K562 (cell line): ENCODE measurements at regions not wholly inside any gene's neighbourhood (a gene's known extent, or its start where the extent isn't known, plus 50 kb on each side); places are given as distances from the start of the nearest gene placed in this dataset.

ENCODE experiments used
- ATAC-seq: fragments of 200-7000 bp; cut with Tn5 transposase; 3 replicates; pipeline ENCODE4 v1.9.1; 2020; ENCODE audit warnings: moderate library complexity
- BruUV-seq: library from RNA; stranded (reverse); fragments of 400-500 nt; replicated peaks from 2 replicates; lab custom pipeline; 2021; lab: Mats Ljungman, UMichigan
- CTCF ChIA-PET: fragments of 300-600 bp; formaldehyde crosslinking; extraction: SDS; loops from one replicate; lab custom pipeline; 2021; ENCODE audit warnings: low intra/inter-chr PET ratio; lab: Yijun Ruan, JAX
- POLR2A ChIA-PET: fragments of 300-600, 350-650 bp; sonication (Branson Sonifier 250); formaldehyde crosslinking; extraction: SDS; loops from one replicate; lab custom pipeline; 2021; ENCODE audit warnings: antibody characterized with exemption, inconsistent platforms; lab: Yijun Ruan, JAX
- DNase-seq, 4 experiments: peaks; one replicate each; pipeline versions ENCODE4 v3.0.0 to v3.0.0-alpha.2; 2011 to 2018; ENCODE audit warnings: low spot score in 3 of 4, mixed read lengths in 3 of 4; ENCODE audit errors: extremely low read depth in 1 of 4
- FAIRE-seq: peaks from 2 replicates; lab custom pipeline; 2011; peaks lifted over from hg19 to GRCh38; lab: Jason Lieb, UNC
- H2AFZ ChIP-seq: 2 replicates; pipeline ENCODE4 v1.6.0; 2011; ENCODE audit warnings: low read depth, low read length, control low read depth, inconsistent platforms
- H3K27ac ChIP-seq: fragments of 200-600 bp; 3 replicates; pipeline ENCODE4 v1.8.0; 2011; ENCODE audit warnings: low read depth, mild to moderate bottlenecking, control low read depth, inconsistent platforms, low read length, moderate library complexity, mixed read lengths; ENCODE audit errors: extremely low read depth
- H3K27me3 ChIP-seq, 2 experiments: fragments of 300-600 bp in 1 of 2; 2 replicates in 1 of 2; 3 replicates in 1 of 2; pipeline versions ENCODE4 v1.6.0 to v1.8.0; 2011; ENCODE audit warnings: inconsistent platforms in 2 of 2, low read length in 2 of 2, mild to moderate bottlenecking in 1 of 2, mixed read lengths in 1 of 2, moderate library complexity in 1 of 2; ENCODE audit not compliant: control insufficient read depth in 2 of 2, insufficient read depth in 2 of 2
- H3K36me3 ChIP-seq: fragments of 300-600 bp; 3 replicates; pipeline ENCODE4 v1.8.0; 2011; ENCODE audit warnings: mild to moderate bottlenecking, low read length, inconsistent platforms; ENCODE audit not compliant: control insufficient read depth, insufficient read depth
- H3K4me1 ChIP-seq, 2 experiments: fragments of 200-600 bp in 1 of 2; replicated peaks in 1 of 2; 2 replicates in 1 of 2; 3 replicates in 1 of 2; pipeline versions ENCODE4 v1.5.1 to v1.8.0; 2011; ENCODE audit warnings: inconsistent platforms in 2 of 2, low read length in 2 of 2, mild to moderate bottlenecking in 1 of 2, mixed read lengths in 1 of 2, moderate library complexity in 1 of 2; ENCODE audit not compliant: control insufficient read depth in 2 of 2, insufficient read depth in 2 of 2
- H3K4me2 ChIP-seq: 2 replicates; pipeline ENCODE4 v1.6.1; 2011; ENCODE audit warnings: low read length, control low read depth, inconsistent platforms, mixed read lengths; ENCODE audit not compliant: insufficient read depth
- H3K4me3 ChIP-seq: fragments of 200-600 bp; sonication (generic), shearing (Covaris generic); 2 replicates; pipeline ENCODE4 v1.5.1; 2016; ENCODE audit warnings: control low read depth, inconsistent platforms
- H3K79me2 ChIP-seq: fragments of 200-600 bp; 3 replicates; pipeline ENCODE4 v1.8.0; 2011; ENCODE audit warnings: low read length, inconsistent platforms; ENCODE audit not compliant: control insufficient read depth, insufficient read depth
- H3K9ac ChIP-seq, 2 experiments: 2 replicates each; pipeline versions ENCODE4 v1.6.0 to v1.6.1; 2011; ENCODE audit warnings: low read depth in 2 of 2, low read length in 2 of 2, control low read depth in 1 of 2, inconsistent platforms in 1 of 2, mild to moderate bottlenecking in 1 of 2, mixed read lengths in 1 of 2; ENCODE audit not compliant: insufficient read depth in 1 of 2
- H3K9me1 ChIP-seq: one replicate; pipeline ENCODE4 v1.6.0; 2011; ENCODE audit warnings: inconsistent platforms, mild to moderate bottlenecking, low read length, moderate library complexity; ENCODE audit not compliant: control insufficient read depth, insufficient read depth
- H3K9me3 ChIP-seq: replicated peaks from 2 replicates; pipeline ENCODE4 v1.5.1; 2011; ENCODE audit warnings: low read depth, low read length, inconsistent platforms; ENCODE audit not compliant: control insufficient read depth, insufficient read depth
- H4K20me1 ChIP-seq: replicated peaks from 2 replicates; pipeline ENCODE4 v1.6.1; 2011; ENCODE audit warnings: low read length, inconsistent platforms, mixed read lengths; ENCODE audit not compliant: control insufficient read depth, insufficient read depth
- EZH2 ChIP-seq: IDR thresholded peaks from 2 replicates; pipeline ENCODE4 v1.6.1; 2012; ENCODE audit warnings: low read depth, mild to moderate bottlenecking, inconsistent platforms, low read length, borderline replicate concordance
- GATA2 ChIP-seq: sonication (generic); formaldehyde crosslinking; IDR thresholded peaks from 2 replicates; pipeline ENCODE4 v1.4.0; 2020; ENCODE audit warnings: mild to moderate bottlenecking, missing genetic modification reagents
- HOXB6 ChIP-seq: fragments of 250-450 bp; sonication (Bioruptor Pico); IDR thresholded peaks from 2 replicates; pipeline ENCODE4 v1.5.1; 2022; ENCODE audit warnings: mild to moderate bottlenecking, borderline replicate concordance
- NR2C2 ChIP-seq, 2 experiments: fragments of 200-800 bp in 1 of 2; sonication (Bioruptor generic) in 1 of 2; sonication (generic) in 1 of 2; formaldehyde crosslinking in 1 of 2; IDR thresholded peaks; 2 replicates each; pipeline versions ENCODE4 v1.6.1 to v1.8.0; 2016 to 2022; ENCODE audit warnings: mild to moderate bottlenecking in 1 of 2, missing compliant biosample characterization in 1 of 2, missing genetic modification characterization in 1 of 2, missing genetic modification reagents in 1 of 2
- NR4A1 ChIP-seq, 2 experiments: fragments of 250-450 bp in 1 of 2; fragments of 450-650 bp in 1 of 2; sonication (Bioruptor Pico) in 1 of 2; IDR thresholded peaks; 2 replicates each; pipeline versions ENCODE4 v1.4.0 to v1.6.1; 2016 to 2020; ENCODE audit warnings: mild to moderate bottlenecking in 2 of 2, missing compliant biosample characterization in 1 of 2, missing genetic modification characterization in 1 of 2, moderate library complexity in 1 of 2
- RCOR1 ChIP-seq, 2 experiments: IDR thresholded peaks; 2 replicates each; pipeline ENCODE4 v1.6.1; 2012; ENCODE audit warnings: low read depth in 2 of 2, low read length in 2 of 2, borderline replicate concordance in 1 of 2, improper control_type of control experiment in 1 of 2
- SRF ChIP-seq, 2 experiments: fragments of 250-450, 450-650 bp in 1 of 2; sonication (Bioruptor Pico) in 1 of 2; sonication (generic) in 1 of 2; formaldehyde crosslinking; IDR thresholded peaks; 2 replicates each; pipeline versions ENCODE4 v1.5.0 to v1.5.1; 2020 to 2022; ENCODE audit warnings: mild to moderate bottlenecking in 1 of 2, missing genetic modification reagents in 1 of 2
- ZNF584 ChIP-seq: fragments of 200-800 bp; sonication (Bioruptor generic); IDR thresholded peaks from 2 replicates; pipeline ENCODE4 v1.6.1; 2016; ENCODE audit warnings: low read depth, mild to moderate bottlenecking, missing genetic modification characterization, missing compliant biosample characterization
- ZNF696 ChIP-seq: fragments of 250-450 bp; sonication (Bioruptor Pico); conservative IDR thresholded peaks from 2 replicates; pipeline ENCODE4 v1.4.0; 2020; ENCODE audit warnings: mild to moderate bottlenecking, moderate library complexity
- ZNF707 ChIP-seq: fragments of 250-450 bp; sonication (Bioruptor Pico); conservative IDR thresholded peaks from 2 replicates; pipeline ENCODE4 v1.8.0; 2022; ENCODE audit warnings: inconsistent platforms, mild to moderate bottlenecking, moderate library complexity
- WGBS: fragments of 100-300 bp; shearing (Covaris generic); methylation state at CpG from one replicate; pipeline ENCODE4 v1.1.6; 2016; ENCODE audit warnings: low coverage, mixed read lengths; ENCODE audit not compliant: insufficient coverage; ENCODE audit errors: missing lambda C conversion rate; 5-methylcytosine and 5-hydroxymethylcytosine counted together
- in situ Hi-C: fragments of 300-500 bp; cut with MboI; formaldehyde crosslinking; loops from 4 replicates; pipeline ENCODE4 v1.15.0; 2018; ENCODE audit warnings: inconsistent platforms, mixed read lengths
- intact Hi-C: fragments of 100-400 bp; cut with micrococcal nuclease; formaldehyde crosslinking; loops from 2 replicates; pipeline ENCODE4 v1.14.2; 2022
- TF ChIP-seq, protein P1 (sequence below): fragments of 450-650 bp; IDR thresholded peaks from 2 replicates; pipeline ENCODE4 v1.7.0; 2016; ENCODE audit warnings: borderline replicate concordance
- TF ChIP-seq, protein P2 (sequence below): fragments of 200-800 bp; sonication (Bioruptor generic); IDR thresholded peaks from 2 replicates; pipeline ENCODE4 v1.6.1; 2016; ENCODE audit warnings: missing genetic modification characterization, missing compliant biosample characterization
- TF ChIP-seq, protein P3 (sequence below): fragments of 450-650 bp; IDR thresholded peaks from 2 replicates; pipeline ENCODE4 v1.6.1; 2017; ENCODE audit warnings: mild to moderate bottlenecking, moderate library complexity

DNA sequence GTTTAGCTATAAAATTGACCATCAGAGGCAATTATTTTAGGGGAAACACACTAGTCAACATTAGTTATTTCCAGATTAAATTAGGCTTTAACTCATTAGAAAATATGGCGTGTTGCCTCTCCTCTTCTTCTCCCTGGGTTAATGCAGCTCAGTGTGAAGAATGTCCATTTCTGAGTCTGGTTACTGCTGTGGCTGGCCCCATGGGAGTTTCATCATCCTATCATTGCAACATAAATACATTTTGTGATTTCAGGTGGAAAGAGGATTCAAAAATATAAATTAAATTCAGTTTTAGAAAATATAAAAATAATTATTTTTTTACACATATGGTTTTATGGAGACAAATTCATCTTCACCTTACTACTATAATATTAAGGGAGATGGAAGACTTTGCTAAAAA, 288.5 kb upstream of the ARSJ start:
- 0% methylated on average over 1 of the region's 1 CpG for WGBS

More for the DNA sequence above, 288.5 kb upstream of the ARSJ start:
- in situ Hi-C loops (no loop called here), intact Hi-C loops (no loop called here)
- no peak overlapping the region for H3K4me3 ChIP-seq
- H3K9me1 ChIP-seq = no peaks in the 10 kb centered on the region
- BruUV-seq = no TSS peak
- FAIRE-seq (no peak), DNase-seq (no peak), ATAC-seq (no peak)
- H3K4me1 ChIP-seq = no peaks in the 10 kb centered on the region
- H3K27me3 ChIP-seq = no peaks in the 10 kb centered on the region
- H3K9ac ChIP-seq = no peak overlapping the region
- H3K27ac ChIP-seq = no peak overlapping the region
- TF ChIP-seq EZH2 = no peak
- TF ChIP-seq HOXB6 (CRISPR knock-in tag) = no peak
- TF ChIP-seq ZNF707 (CRISPR knock-in tag) = no peak
- TF ChIP-seq ZNF584 (CRISPR knock-in tag) = no peak
- no peak for TF ChIP-seq ZNF696 (CRISPR knock-in tag)
- TF ChIP-seq NR4A1 (CRISPR knock-in tag; IDR thresholded peaks at IDR 0.05) = no peak
- TF ChIP-seq NR4A1 (tag; IDR thresholded peaks at IDR 0.05) = no peak
- TF ChIP-seq, protein P1, sequence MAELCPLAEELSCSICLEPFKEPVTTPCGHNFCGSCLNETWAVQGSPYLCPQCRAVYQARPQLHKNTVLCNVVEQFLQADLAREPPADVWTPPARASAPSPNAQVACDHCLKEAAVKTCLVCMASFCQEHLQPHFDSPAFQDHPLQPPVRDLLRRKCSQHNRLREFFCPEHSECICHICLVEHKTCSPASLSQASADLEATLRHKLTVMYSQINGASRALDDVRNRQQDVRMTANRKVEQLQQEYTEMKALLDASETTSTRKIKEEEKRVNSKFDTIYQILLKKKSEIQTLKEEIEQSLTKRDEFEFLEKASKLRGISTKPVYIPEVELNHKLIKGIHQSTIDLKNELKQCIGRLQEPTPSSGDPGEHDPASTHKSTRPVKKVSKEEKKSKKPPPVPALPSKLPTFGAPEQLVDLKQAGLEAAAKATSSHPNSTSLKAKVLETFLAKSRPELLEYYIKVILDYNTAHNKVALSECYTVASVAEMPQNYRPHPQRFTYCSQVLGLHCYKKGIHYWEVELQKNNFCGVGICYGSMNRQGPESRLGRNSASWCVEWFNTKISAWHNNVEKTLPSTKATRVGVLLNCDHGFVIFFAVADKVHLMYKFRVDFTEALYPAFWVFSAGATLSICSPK = no peak
- no peak for TF ChIP-seq NR2C2 (CRISPR knock-in tag; IDR thresholded peaks at IDR 0.05)
- TF ChIP-seq NR2C2 (tag; IDR thresholded peaks at IDR 0.05) = no peak
- no peak for TF ChIP-seq RCOR1 (IDR thresholded peaks at IDR 0.05; ENCODE audit: borderline replicate concordance in 1 of 2, low read depth in 2 of 2, low read length in 2 of 2)
- TF ChIP-seq, protein P2, sequence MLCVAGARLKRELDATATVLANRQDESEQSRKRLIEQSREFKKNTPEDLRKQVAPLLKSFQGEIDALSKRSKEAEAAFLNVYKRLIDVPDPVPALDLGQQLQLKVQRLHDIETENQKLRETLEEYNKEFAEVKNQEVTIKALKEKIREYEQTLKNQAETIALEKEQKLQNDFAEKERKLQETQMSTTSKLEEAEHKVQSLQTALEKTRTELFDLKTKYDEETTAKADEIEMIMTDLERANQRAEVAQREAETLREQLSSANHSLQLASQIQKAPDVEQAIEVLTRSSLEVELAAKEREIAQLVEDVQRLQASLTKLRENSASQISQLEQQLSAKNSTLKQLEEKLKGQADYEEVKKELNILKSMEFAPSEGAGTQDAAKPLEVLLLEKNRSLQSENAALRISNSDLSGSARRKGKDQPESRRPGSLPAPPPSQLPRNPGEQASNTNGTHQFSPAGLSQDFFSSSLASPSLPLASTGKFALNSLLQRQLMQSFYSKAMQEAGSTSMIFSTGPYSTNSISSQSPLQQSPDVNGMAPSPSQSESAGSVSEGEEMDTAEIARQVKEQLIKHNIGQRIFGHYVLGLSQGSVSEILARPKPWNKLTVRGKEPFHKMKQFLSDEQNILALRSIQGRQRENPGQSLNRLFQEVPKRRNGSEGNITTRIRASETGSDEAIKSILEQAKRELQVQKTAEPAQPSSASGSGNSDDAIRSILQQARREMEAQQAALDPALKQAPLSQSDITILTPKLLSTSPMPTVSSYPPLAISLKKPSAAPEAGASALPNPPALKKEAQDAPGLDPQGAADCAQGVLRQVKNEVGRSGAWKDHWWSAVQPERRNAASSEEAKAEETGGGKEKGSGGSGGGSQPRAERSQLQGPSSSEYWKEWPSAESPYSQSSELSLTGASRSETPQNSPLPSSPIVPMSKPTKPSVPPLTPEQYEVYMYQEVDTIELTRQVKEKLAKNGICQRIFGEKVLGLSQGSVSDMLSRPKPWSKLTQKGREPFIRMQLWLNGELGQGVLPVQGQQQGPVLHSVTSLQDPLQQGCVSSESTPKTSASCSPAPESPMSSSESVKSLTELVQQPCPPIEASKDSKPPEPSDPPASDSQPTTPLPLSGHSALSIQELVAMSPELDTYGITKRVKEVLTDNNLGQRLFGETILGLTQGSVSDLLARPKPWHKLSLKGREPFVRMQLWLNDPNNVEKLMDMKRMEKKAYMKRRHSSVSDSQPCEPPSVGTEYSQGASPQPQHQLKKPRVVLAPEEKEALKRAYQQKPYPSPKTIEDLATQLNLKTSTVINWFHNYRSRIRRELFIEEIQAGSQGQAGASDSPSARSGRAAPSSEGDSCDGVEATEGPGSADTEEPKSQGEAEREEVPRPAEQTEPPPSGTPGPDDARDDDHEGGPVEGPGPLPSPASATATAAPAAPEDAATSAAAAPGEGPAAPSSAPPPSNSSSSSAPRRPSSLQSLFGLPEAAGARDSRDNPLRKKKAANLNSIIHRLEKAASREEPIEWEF (CRISPR knock-in tag) = no peak
- TF ChIP-seq GATA2 = no peak
- TF ChIP-seq, protein P3, sequence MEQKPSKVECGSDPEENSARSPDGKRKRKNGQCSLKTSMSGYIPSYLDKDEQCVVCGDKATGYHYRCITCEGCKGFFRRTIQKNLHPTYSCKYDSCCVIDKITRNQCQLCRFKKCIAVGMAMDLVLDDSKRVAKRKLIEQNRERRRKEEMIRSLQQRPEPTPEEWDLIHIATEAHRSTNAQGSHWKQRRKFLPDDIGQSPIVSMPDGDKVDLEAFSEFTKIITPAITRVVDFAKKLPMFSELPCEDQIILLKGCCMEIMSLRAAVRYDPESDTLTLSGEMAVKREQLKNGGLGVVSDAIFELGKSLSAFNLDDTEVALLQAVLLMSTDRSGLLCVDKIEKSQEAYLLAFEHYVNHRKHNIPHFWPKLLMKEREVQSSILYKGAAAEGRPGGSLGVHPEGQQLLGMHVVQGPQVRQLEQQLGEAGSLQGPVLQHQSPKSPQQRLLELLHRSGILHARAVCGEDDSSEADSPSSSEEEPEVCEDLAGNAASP = no peak
- no peak for TF ChIP-seq SRF (CRISPR knock-in tag; IDR thresholded peaks at IDR 0.05)
- no peaks in the 10 kb centered on the region for H3K9me3 ChIP-seq
- H3K36me3 ChIP-seq = no peaks in the 10 kb centered on the region
- no peak overlapping the region for H3K4me2 ChIP-seq
- ChIA-PET POLR2A (no interaction called here), CTCF (no interaction called here)
- H3K79me2 ChIP-seq = no peaks in the 10 kb centered on the region
- H2AFZ ChIP-seq = no peak overlapping the region
- no peaks in the 10 kb centered on the region for H4K20me1 ChIP-seq
